Activated T-helper 2 cell treated with anti-CD3 and anti-CD28 coated beads, Interferon-gamma antibody, Interleukin-2, Interleukin-4, amounts not matched to agents 10 μg/mL and 5 μg/mL and 100 μg/mL, durations not matched to agents 14 hours and 24 hours and 36 hours (primary cell): ENCODE measurements at regions not wholly inside any gene's neighbourhood (a gene's known extent, or its start where the extent isn't known, plus 50 kb on each side); places are given as distances from the start of the nearest gene placed in this dataset.
"Not testable (repeated sequence)": the region's sequence is repeated elsewhere in the genome, so short reads cannot be mapped to it uniquely, and the experiment has no call there.

Source experiments
- DNase-seq: peaks from one replicate; pipeline ENCODE4 v3.0.0; 2021; ENCODE audit warnings: low spot score
- H3K27ac Mint-ChIP-seq: one replicate; pipeline ENCODE4 v1.8.0; 2021; ENCODE audit warnings: mixed read lengths
- H3K27me3 Mint-ChIP-seq: one replicate; pipeline ENCODE4 v1.8.0; 2021; ENCODE audit warnings: low read depth, mixed read lengths
- H3K36me3 Mint-ChIP-seq: one replicate; pipeline ENCODE4 v1.8.0; 2021; ENCODE audit warnings: low read depth, mixed read lengths
- H3K4me1 Mint-ChIP-seq: one replicate; pipeline ENCODE4 v1.8.0; 2021; ENCODE audit warnings: low read depth, mixed read lengths
- H3K4me3 Mint-ChIP-seq: one replicate; pipeline ENCODE4 v1.8.0; 2021; ENCODE audit warnings: low read depth, mild to moderate bottlenecking, moderate library complexity, mixed read lengths
- H3K9me3 Mint-ChIP-seq: one replicate; pipeline ENCODE4 v1.8.0; 2021; ENCODE audit warnings: mixed read lengths
- intact Hi-C: fragments of 100-400 bp; cut with micrococcal nuclease; formaldehyde crosslinking; loops from one replicate; pipeline ENCODE4 v1.15.1; 2023

DNA sequence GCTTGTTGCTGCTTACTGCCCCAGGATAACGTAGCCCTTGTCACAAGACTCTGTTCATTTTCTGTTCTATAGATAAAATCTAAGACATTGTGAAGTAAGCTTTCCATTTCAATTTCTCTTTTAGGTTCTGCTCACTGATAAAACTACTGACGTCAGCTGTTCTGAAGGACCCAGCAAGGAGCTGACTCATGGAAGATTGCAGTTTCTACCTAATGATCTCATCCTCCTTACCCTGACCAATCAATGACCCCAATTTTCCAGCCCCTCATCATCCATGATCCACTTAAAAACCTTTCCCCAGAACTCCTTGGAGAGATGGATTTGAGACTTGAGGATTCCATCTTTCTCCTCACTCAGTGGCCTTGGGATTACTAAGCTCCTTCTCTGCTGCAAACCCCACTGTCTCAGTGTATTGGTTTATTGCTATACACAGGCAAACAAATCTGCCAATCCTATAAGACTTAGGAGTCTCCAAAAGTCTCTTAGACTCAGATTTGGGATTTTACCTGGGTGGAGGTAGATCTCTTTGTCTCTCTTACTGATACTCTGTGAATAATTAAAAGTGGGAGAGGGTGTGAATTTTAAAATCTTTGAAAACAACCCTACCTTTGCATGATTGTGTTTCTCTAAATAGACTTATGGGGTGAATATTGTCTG, 109.2 kb upstream of the TRIM24 start:
- Mint-ChIP-seq H3K4me3 (no peak overlapping the region), H3K27me3 (no peaks in the 10 kb centered on the region), H3K36me3 (no peaks in the 10 kb centered on the region), H3K4me1 (no peaks in the 10 kb centered on the region), H3K9me3 (peaks cover 19% of the 10 kb centered on the region), H3K27ac (no peak overlapping the region)
- no peak for DNase-seq
- intact Hi-C loops: no loop called here

- no peak overlapping the region for H3K4me3 Mint-ChIP-seq
Observed at GRCh38 chr7:138352570-138353461, 107.2 kb upstream of the TRIM24 start.

DNA sequence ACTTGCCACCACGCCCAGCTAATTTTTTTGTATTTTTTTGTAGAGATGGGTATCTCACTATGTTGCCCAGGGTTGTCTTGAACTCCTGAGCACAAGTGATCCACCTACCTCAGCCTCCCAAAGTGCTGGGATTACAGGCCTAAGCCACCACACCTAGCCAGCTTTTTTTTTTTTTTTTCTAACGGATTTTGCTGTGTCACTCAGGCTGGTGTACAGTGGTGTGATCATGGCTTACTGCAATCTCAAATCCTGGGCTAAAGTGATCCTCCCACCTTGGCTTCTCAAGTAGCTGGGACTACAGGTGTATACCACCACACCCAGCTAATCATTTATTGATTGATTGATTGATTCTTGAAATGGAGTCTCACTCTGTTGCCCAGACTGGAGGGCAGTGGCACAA, 106.0 kb upstream of the TRIM24 start:
- intact Hi-C loops: no loop called here
- no peak overlapping the region for H3K4me3 Mint-ChIP-seq
- DNase-seq: no peak
- no peaks in the 10 kb centered on the region for H3K4me1 Mint-ChIP-seq
- no peak overlapping the region for H3K27ac Mint-ChIP-seq
- no peaks in the 10 kb centered on the region for H3K27me3 Mint-ChIP-seq
- no peaks in the 10 kb centered on the region for H3K36me3 Mint-ChIP-seq
- peaks cover 14% of the 10 kb centered on the region for H3K9me3 Mint-ChIP-seq

More at GRCh38 chr7:138352570-138353461, 107.2 kb upstream of the TRIM24 start:
- no peaks in the 10 kb centered on the region for H3K36me3 Mint-ChIP-seq
- no peak for DNase-seq
- intact Hi-C loops: no loop called here
- H3K4me1 Mint-ChIP-seq: no peaks in the 10 kb centered on the region
- H3K27me3 Mint-ChIP-seq: no peaks in the 10 kb centered on the region
- peaks cover 14% of the 10 kb centered on the region for H3K9me3 Mint-ChIP-seq
- no peak overlapping the region for H3K27ac Mint-ChIP-seq

DNA sequence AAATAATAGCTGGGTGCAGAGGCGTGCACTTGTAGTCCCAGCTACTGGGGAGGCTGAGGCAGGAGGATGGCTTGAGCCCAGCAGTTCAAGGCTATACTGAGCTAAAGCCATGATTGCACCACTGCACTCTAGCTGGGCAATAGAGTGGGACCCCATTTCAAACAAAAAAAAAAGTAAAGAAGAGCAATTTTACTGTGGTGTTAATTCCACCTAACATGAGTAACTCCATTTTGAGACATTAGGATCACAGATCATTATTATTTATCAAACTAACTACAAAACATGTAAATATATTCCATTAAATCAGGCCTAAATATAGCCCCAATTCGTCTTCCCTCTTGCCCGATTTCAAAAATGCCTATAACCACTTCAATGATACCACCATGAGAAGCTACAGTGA, 104.8 kb upstream of the TRIM24 start:
- Mint-ChIP-seq H3K36me3 (no peaks in the 10 kb centered on the region), H3K27me3 (no peaks in the 10 kb centered on the region), H3K4me3 (no peak overlapping the region), H3K4me1 (no peaks in the 10 kb centered on the region), H3K9me3 (peaks cover 8% of the 10 kb centered on the region), H3K27ac (no peak overlapping the region)
- intact Hi-C loops: no loop called here
- DNase-seq: no peak

DNA sequence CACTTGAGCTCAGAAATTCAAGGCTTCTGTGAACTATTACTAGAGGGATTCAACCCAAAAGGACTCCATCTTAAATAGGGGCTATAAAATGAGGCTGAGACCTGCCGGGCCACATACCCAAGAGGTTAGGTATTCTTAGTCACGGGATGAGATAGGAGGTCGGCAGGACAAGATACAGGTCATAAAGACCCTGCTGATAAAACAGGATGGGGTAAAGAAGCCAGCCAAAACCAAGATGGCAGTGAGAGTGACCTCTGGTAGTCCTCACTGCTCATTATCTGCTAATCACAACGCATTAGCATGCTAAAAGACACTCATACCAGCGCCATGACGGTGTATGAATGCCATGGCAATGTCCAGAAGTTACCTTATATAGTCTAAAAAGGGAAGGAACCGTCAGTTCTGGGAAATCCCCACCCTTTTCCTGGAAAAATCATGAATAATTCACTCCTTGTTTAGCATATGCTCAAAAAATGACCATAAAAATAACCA, 101.2 kb upstream of the TRIM24 start:
- no peaks in the 10 kb centered on the region for H3K4me1 Mint-ChIP-seq
- H3K36me3 Mint-ChIP-seq: no peaks in the 10 kb centered on the region
- H3K27ac Mint-ChIP-seq: no peak overlapping the region
- intact Hi-C loops: no loop called here
- no peak for DNase-seq
- no peak overlapping the region for H3K4me3 Mint-ChIP-seq
- no peaks in the 10 kb centered on the region for H3K9me3 Mint-ChIP-seq
- H3K27me3 Mint-ChIP-seq: no peaks in the 10 kb centered on the region

- intact Hi-C loops: no loop called here
- no peaks in the 10 kb centered on the region for H3K27me3 Mint-ChIP-seq
- H3K27ac Mint-ChIP-seq: no peak overlapping the region
- H3K4me3 Mint-ChIP-seq: no peak overlapping the region
- no peaks in the 10 kb centered on the region for H3K4me1 Mint-ChIP-seq
- H3K36me3 Mint-ChIP-seq: no peaks in the 10 kb centered on the region
- DNase-seq: no peak
- H3K9me3 Mint-ChIP-seq: no peaks in the 10 kb centered on the region
Observed at GRCh38 chr7:138359870-138360559, 100.0 kb upstream of the TRIM24 start.

- intact Hi-C loops: no loop called here
- Mint-ChIP-seq H3K36me3 (no peaks in the 10 kb centered on the region), H3K4me3 (no peak overlapping the region), H3K27me3 (no peaks in the 10 kb centered on the region), H3K27ac (no peak overlapping the region), H3K9me3 (no peaks in the 10 kb centered on the region), H3K4me1 (no peaks in the 10 kb centered on the region)
- no peak for DNase-seq
Observed at GRCh38 chr7:138363721-138364120, 96.3 kb upstream of the TRIM24 start.

- intact Hi-C loops, H3K27me3 Mint-ChIP-seq, H3K27ac Mint-ChIP-seq, H3K4me3 Mint-ChIP-seq, DNase-seq, H3K4me1 Mint-ChIP-seq, H3K36me3 Mint-ChIP-seq: not testable (repeated sequence)
- H3K9me3 Mint-ChIP-seq: peaks cover 12% of the 10 kb centered on the region
Observed at GRCh38 chr7:138366137-138366536, 93.9 kb upstream of the TRIM24 start.

DNA sequence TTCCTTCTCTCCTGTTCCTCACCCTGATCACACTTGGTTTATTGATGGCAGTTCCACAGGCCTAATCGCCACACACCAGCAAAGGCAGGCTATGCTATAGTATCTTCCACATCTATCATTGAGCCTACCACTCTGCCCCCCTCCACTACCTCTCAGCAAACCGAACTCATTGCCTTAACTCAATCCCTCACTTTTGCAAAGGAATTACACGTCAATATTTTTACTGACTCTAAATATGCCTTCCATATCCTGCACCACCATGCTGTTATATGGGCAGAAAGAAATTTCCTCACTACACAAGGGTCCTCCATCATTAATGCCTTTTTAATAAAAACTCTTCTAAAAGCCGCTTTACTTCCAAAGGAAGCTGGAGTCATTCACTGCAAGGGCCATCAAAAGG, 93.4 kb upstream of the TRIM24 start:
- H3K4me1 Mint-ChIP-seq, H3K36me3 Mint-ChIP-seq, intact Hi-C loops, DNase-seq, H3K4me3 Mint-ChIP-seq, H3K27me3 Mint-ChIP-seq, H3K27ac Mint-ChIP-seq: not testable (repeated sequence)
- H3K9me3 Mint-ChIP-seq: peaks cover 18% of the 10 kb centered on the region

DNA sequence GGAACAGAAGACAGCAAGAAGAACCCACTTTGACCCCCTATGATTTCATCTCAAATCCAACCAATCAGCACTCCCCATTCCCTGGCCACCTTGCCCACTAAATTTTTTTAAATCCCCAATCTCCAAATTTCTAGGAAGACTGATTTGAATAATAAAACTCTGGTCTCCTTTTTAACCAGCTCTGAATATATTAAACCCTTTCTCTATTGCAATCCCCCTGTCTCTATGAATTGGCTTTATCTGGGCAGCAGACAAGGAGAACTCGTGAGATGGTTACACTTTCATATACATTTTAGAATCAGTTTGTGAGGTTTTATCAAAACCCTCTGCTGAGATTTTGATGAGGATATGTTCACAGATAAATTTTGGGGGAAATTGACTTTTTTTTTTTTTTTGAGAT, 90.3 kb upstream of the TRIM24 start:
- no peak for DNase-seq

GRCh38 chr7:138370956-138371355, 89.1 kb upstream of the TRIM24 start:
- Mint-ChIP-seq H3K27me3 (no peaks in the 10 kb centered on the region), H3K4me3 (no peak overlapping the region), H3K4me1 (no peaks in the 10 kb centered on the region), H3K36me3 (no peaks in the 10 kb centered on the region), H3K27ac (no peak overlapping the region), H3K9me3 (peaks cover 20% of the 10 kb centered on the region)
- intact Hi-C loops: no loop called here
- no peak for DNase-seq

More for the DNA sequence above, 90.3 kb upstream of the TRIM24 start:
- intact Hi-C loops: no loop called here
- Mint-ChIP-seq H3K4me1 (no peaks in the 10 kb centered on the region), H3K36me3 (no peaks in the 10 kb centered on the region), H3K27ac (no peak overlapping the region), H3K27me3 (no peaks in the 10 kb centered on the region), H3K4me3 (no peak overlapping the region), H3K9me3 (peaks cover 20% of the 10 kb centered on the region)

DNA sequence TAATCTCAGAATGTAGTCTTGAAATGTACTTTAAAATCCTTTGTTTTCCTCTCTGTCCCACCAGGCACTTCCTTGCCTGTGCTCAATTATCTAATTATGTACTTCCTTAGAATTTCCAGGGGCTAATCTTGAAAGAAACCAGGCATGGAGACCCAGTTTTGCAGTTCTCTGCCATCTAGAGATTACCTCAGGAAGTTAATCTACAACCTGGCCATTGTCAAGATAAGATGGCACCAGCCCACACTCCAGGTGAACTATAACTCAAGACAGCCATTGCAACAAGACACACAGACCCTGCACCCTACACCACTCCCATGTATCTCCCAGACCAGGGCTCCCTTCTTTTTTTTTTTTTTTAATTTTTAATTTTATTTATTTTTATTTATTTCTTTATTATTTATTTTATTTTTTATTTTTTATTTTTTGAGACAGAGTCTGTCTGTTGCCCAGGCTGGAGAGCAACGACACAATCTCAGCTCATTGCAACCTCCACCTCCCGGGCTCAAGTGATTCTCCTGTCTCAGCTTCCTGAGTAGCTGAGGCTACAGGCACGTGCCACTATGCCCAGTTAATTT, 85.9 kb upstream of the TRIM24 start:
- Mint-ChIP-seq H3K9me3 (peaks cover 20% of the 10 kb centered on the region), H3K4me1 (no peaks in the 10 kb centered on the region), H3K36me3 (no peaks in the 10 kb centered on the region), H3K27me3 (peaks cover 1% of the 10 kb centered on the region), H3K27ac (no peak overlapping the region), H3K4me3 (no peak overlapping the region)
- no peak for DNase-seq
- intact Hi-C loops: no loop called here
